AG04450 (cell line): ENCODE measurements at regions not wholly inside any gene's neighbourhood (a gene's known extent, or its start where the extent isn't known, plus 50 kb on each side); places are given as distances from the start of the nearest gene placed in this dataset.

Experiments
- CTCF ChIA-PET: fragments of 300-600, 350-600 bp; formaldehyde crosslinking; extraction: SDS; loops from one replicate; lab custom pipeline; 2022; ENCODE audit warnings: antibody characterized with exemption, inconsistent platforms; lab: Charles Lee
- POLR2A ChIA-PET: fragments of 350-600 bp; formaldehyde crosslinking; extraction: SDS; loops from one replicate; lab custom pipeline; 2021; ENCODE audit warnings: antibody characterized with exemption, inconsistent platforms; lab: Yijun Ruan, JAX
- DNase-seq: peaks from one replicate; pipeline ENCODE4 v3.0.0-alpha.2; 2011; ENCODE audit warnings: low read depth, low spot score
- H3K27ac ChIP-seq: one replicate; pipeline ENCODE4 v1.5.1; 2012; ENCODE audit warnings: low read depth, low read length, control low read depth
- H3K27me3 ChIP-seq: one replicate; pipeline ENCODE4 v1.6.0; 2012; ENCODE audit warnings: low read length; ENCODE audit not compliant: control insufficient read depth, insufficient read depth
- H3K4me3 ChIP-seq: 2 replicates; pipeline ENCODE4 v1.5.1; 2011; ENCODE audit warnings: mild to moderate bottlenecking, low read depth, low read length, control low read depth
- H3K9me3 ChIP-seq: 2 replicates; pipeline ENCODE4 v1.5.1; 2012; ENCODE audit warnings: low read length; ENCODE audit not compliant: control insufficient read depth, insufficient read depth
- CTCF ChIP-seq: IDR thresholded peaks from 2 replicates; pipeline ENCODE4 v1.5.1; 2011; ENCODE audit warnings: low read depth, low read length, control low read depth, inconsistent platforms

- no peak for TF ChIP-seq CTCF
- peak overlapping the region; percentile 38 for H3K4me3 ChIP-seq
- H3K27me3 ChIP-seq = no peaks in the 10 kb centered on the region
- H3K9me3 ChIP-seq = no peaks in the 10 kb centered on the region
- CTCF ChIA-PET = interaction anchor here (1.7 kb wide), 1 partner anchor 53 kb away, joined by 4 read pairs; no protein-coding TSS in a partner anchor
- DNase-seq = no peak
- POLR2A ChIA-PET = no interaction called here
- H3K27ac ChIP-seq = no peak overlapping the region
Measured at GRCh38 chr2:133726973-133727372, 158.7 kb upstream of the NCKAP5 start.

GRCh38 chr2:133732059-133732458 lies 163.8 kb upstream of the NCKAP5 start:
- no peak for DNase-seq
- Histone ChIP-seq H3K27me3 (no peaks in the 10 kb centered on the region), H3K9me3 (no peaks in the 10 kb centered on the region), H3K4me3 (no peak overlapping the region), H3K27ac (no peak overlapping the region)
- POLR2A ChIA-PET = no interaction called here
- CTCF ChIA-PET = no interaction called here
- TF ChIP-seq CTCF = no peak

DNA sequence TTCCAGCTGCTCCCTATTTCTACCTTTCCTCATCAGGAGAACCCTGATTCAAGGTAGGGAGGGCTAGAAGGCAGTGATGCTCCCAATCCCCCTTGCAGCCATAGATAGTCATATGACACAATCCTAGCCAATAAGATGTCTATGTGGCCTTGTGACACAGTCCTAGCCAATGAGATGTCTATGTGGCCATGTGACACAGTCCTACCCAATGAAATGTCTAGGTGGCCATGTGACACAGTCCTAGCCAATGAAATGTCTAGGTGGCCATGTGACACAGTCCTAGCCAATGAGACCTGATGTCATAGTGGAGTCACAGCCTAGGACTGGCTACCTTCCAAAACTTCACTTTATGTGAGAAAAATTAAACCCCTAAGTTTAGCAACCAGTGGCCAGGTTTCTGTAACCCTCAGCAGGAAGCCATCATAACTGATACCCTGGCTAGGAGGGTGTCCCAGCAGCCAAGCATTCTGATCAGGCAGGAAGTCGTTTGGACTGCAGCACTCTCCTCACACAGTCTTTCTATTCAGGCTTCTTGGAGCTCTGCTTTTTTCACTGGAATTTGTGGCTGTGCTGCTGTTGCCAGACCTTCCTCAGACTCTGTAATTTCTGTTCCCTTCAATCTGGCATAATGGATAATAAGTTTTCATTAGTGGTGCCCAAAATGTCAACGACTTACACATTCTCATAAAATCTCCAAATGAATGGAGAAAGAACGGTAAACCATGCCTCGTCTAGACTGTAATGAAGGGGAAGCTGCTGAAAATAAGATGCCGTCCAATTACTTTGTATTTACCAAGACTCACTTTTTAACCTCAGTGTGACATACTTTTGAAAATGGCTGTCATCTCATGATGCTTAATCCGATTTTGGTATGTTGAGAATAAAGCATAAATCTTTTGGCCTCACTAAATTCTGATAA lies 165.0 kb upstream of the NCKAP5 start:
- Histone ChIP-seq H3K27me3 (no peaks in the 10 kb centered on the region), H3K9me3 (no peaks in the 10 kb centered on the region), H3K27ac (no peak overlapping the region), H3K4me3 (no peak overlapping the region)
- TF ChIP-seq CTCF = no peak
- CTCF ChIA-PET = no interaction called here
- DNase-seq = no peak
- POLR2A ChIA-PET = interaction anchor here (0.6 to 0.7 kb wide), 2 partner anchors 22 to 111 kb away, joined by 3 to 4 read pairs; no protein-coding TSS in a partner anchor

DNA sequence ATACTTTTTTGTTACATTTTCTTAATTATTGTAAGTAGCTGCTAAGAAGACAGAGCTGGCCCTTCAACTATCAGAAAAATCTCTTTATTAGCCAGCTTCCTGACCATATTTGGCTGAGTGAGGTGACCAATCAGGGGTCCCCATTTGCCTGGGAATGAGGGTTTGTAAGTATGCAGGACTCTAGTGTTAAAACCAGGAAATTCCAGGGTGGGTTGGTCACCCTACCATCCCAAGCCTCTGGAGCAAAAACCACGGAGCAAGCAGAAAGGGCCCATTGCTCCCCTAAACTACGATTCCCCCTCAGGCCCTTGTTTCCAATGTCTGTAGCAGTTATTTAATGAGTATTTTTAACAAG lies 165.6 kb upstream of the NCKAP5 start:
- CTCF ChIA-PET = no interaction called here
- H3K27me3 ChIP-seq = no peaks in the 10 kb centered on the region
- H3K4me3 ChIP-seq = no peak overlapping the region
- POLR2A ChIA-PET = interaction anchor here (0.6 kb wide), 1 partner anchor 22 kb away, joined by 4 read pairs; no protein-coding TSS in a partner anchor
- H3K27ac ChIP-seq = no peak overlapping the region
- no peak for TF ChIP-seq CTCF
- DNase-seq = peak; percentile 48
- H3K9me3 ChIP-seq = no peaks in the 10 kb centered on the region
